Sigmoid colon (tissue), 4 donors: ENCODE measurements at regions not wholly inside any gene's neighbourhood (a gene's known extent, or its start where the extent isn't known, plus 50 kb on each side); places are given as distances from the start of the nearest gene placed in this dataset.

Experiments
- CTCF ChIP-seq, 4 experiments: fragments of 450-650 bp in 3 of 4; fragments of 200-600 bp in 1 of 4; IDR thresholded peaks; one replicate each; pipeline ENCODE4 v1.5.1; 2016 to 2019; ENCODE audit warnings: antibody characterized with exemption in 4 of 4, mild to moderate bottlenecking in 3 of 4, moderate library complexity in 2 of 4
- POLR2A ChIP-seq, 2 donors: fragments of 450-650 bp; IDR thresholded peaks; one replicate each; pipeline ENCODE4 v1.6.1; 2016; ENCODE audit warnings: antibody characterized with exemption in 2 of 2, mild to moderate bottlenecking in 2 of 2, moderate library complexity in 2 of 2
- POLR2AphosphoS5 ChIP-seq, 4 donors: sonication (generic); formaldehyde crosslinking; IDR thresholded peaks; one replicate each; pipeline ENCODE4 v1.6.1; 2017; ENCODE audit warnings: antibody characterized with exemption in 4 of 4

- peak in 3 of 4 experiments; percentile 42 to 76 (median 51) for TF ChIP-seq CTCF (IDR thresholded peaks at IDR 0.05)
- no peak for TF ChIP-seq POLR2AphosphoS5 (IDR thresholded peaks at IDR 0.05)
- no peak for TF ChIP-seq POLR2A (IDR thresholded peaks at IDR 0.05)
Observed at GRCh38 chr9:26744191-26744965, 148.2 kb downstream of the CAAP1 start.
